SK-N-SH treated with all-trans-retinoic acid at 6 μM for 48 hours (cell line): ENCODE measurements at regions not wholly inside any gene's neighbourhood (a gene's known extent, or its start where the extent isn't known, plus 50 kb on each side); places are given as distances from the start of the nearest gene placed in this dataset.

Experiments used
- ATAC-seq: fragments of 200-7000 bp; cut with Tn5 transposase; 3 replicates; pipeline ENCODE4 v1.9.1; 2020; ENCODE audit warnings: mild to moderate bottlenecking, moderate library complexity
- ESRRG ChIP-seq: fragments of 250-450 bp; sonication (Bioruptor Pico); IDR thresholded peaks from 2 replicates; pipeline ENCODE4 v1.6.1; 2021; ENCODE audit warnings: mild to moderate bottlenecking
- GLIS3 ChIP-seq: fragments of 250-450 bp; sonication (Bioruptor Pico); IDR thresholded peaks from 2 replicates; pipeline ENCODE4 v1.5.0; 2020; ENCODE audit warnings: mild to moderate bottlenecking, moderate library complexity
- SNAI2 ChIP-seq: fragments of 250-450 bp; sonication (Bioruptor Pico); IDR thresholded peaks from 2 replicates; pipeline ENCODE4 v1.5.0; 2020; ENCODE audit warnings: mild to moderate bottlenecking, moderate library complexity
- ZC3H10 ChIP-seq: fragments of 250-450 bp; sonication (Bioruptor Pico); IDR thresholded peaks from 2 replicates; pipeline ENCODE4 v1.5.1; 2021; ENCODE audit warnings: mild to moderate bottlenecking, moderate library complexity
- TF ChIP-seq, protein P1 (sequence below): fragments of 250-450 bp; sonication (Bioruptor Pico); IDR thresholded peaks from 2 replicates; pipeline ENCODE4 v1.8.0; 2021; ENCODE audit warnings: low read depth, mild to moderate bottlenecking, moderate library complexity, borderline replicate concordance

DNA sequence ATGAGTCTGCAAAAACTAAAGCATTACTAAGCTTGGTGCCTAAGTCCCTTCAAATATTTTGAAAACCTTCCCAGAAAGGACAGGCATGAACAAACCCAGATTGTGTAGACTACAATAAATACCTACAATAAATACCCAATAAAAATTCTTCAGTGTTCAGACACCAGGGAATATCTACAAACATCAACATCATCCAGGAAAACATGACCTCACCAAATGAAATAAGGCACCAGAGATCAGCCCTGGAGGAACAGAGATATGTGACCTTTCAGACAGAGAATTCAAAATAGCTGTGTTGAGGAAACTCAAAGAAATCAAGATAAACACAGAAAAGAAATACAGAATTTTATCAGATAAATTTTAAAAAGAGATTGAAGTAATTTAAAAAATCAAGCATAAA, 57.8 kb upstream of the NLRP2B start:
- ATAC-seq, result no peak
- TF ChIP-seq, protein P1, sequence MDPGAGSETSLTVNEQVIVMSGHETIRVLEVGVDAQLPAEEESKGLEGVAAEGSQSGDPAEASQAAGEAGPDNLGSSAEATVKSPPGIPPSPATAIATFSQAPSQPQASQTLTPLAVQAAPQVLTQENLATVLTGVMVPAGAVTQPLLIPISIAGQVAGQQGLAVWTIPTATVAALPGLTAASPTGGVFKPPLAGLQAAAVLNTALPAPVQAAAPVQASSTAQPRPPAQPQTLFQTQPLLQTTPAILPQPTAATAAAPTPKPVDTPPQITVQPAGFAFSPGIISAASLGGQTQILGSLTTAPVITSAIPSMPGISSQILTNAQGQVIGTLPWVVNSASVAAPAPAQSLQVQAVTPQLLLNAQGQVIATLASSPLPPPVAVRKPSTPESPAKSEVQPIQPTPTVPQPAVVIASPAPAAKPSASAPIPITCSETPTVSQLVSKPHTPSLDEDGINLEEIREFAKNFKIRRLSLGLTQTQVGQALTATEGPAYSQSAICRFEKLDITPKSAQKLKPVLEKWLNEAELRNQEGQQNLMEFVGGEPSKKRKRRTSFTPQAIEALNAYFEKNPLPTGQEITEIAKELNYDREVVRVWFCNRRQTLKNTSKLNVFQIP (CRISPR knock-in tag), result no peak
- no peak for TF ChIP-seq GLIS3 (CRISPR knock-in tag)
- no peak for TF ChIP-seq ZC3H10 (CRISPR knock-in tag)
- no peak for TF ChIP-seq SNAI2
- TF ChIP-seq ESRRG (CRISPR knock-in tag), result no peak
- TF ChIP-seq, all 23 proteins: peak for 0
